GM19324 (cell line): ENCODE measurements at regions not wholly inside any gene's neighbourhood (a gene's known extent, or its start where the extent isn't known, plus 50 kb on each side); places are given as distances from the start of the nearest gene placed in this dataset.
"Not testable (repeated sequence)": the region's sequence is repeated elsewhere in the genome, so short reads cannot be mapped to it uniquely, and the experiment has no call there.

Experiments used
- ATAC-seq: cut with Tn5 transposase; IDR thresholded peaks from one replicate; pipeline ENCODE4 v1.9.1; 2021; ENCODE audit warnings: mild to moderate bottlenecking, moderate library complexity; ENCODE audit not compliant: unreplicated experiment, low FRiP score

GRCh38 chrX:13387666-13388494, 68.0 kb upstream of the ATXN3L start:
- ATAC-seq: no peak

- no peak for ATAC-seq
Measured at GRCh38 chrX:13386636-13387035, 66.8 kb upstream of the ATXN3L start.

GRCh38 chrX:13386092-13386491, 66.2 kb upstream of the ATXN3L start:
- no peak for ATAC-seq

GRCh38 chrX:13383907-13384306, 64.1 kb upstream of the ATXN3L start:
- ATAC-seq: no peak

GRCh38 chrX:13381514-13381913, 61.7 kb upstream of the ATXN3L start:
- ATAC-seq: no peak

- no peak for ATAC-seq
Measured at GRCh38 chrX:13380211-13380610, 60.4 kb upstream of the ATXN3L start.

- not testable (repeated sequence) for ATAC-seq
Measured at GRCh38 chrX:13378562-13379518, 59.0 kb upstream of the ATXN3L start.

GRCh38 chrX:13377550-13377934, 57.7 kb upstream of the ATXN3L start:
- no peak for ATAC-seq

GRCh38 chrX:13376857-13377549, 57.1 kb upstream of the ATXN3L start:
- ATAC-seq: no peak

GRCh38 chrX:13375596-13375995, 55.7 kb upstream of the ATXN3L start:
- not testable (repeated sequence) for ATAC-seq

- ATAC-seq: no peak
Measured at GRCh38 chrX:13374364-13374763, 54.5 kb upstream of the ATXN3L start.

- no peak for ATAC-seq
Measured at GRCh38 chrX:13373431-13374187, 53.8 kb upstream of the ATXN3L start.

- no peak for ATAC-seq
Measured at GRCh38 chrX:13373027-13373426, 53.2 kb upstream of the ATXN3L start.

GRCh38 chrX:13372203-13372980, 52.5 kb upstream of the ATXN3L start:
- ATAC-seq: no peak

GRCh38 chrX:13371186-13371585, 51.3 kb upstream of the ATXN3L start:
- ATAC-seq: no peak

GRCh38 chrX:13370713-13371112, 50.9 kb upstream of the ATXN3L start:
- ATAC-seq: no peak
